ENCODE measurements at regions not wholly inside any gene's neighbourhood (a gene's known extent, or its start where the extent isn't known, plus 50 kb on each side); places are given as distances from the start of the nearest gene placed in this dataset.
A peak's percentile ranks its signal among the peaks of the same experiment; 100 is the strongest.
"Not testable (repeated sequence)": the region's sequence is repeated elsewhere in the genome, so short reads cannot be mapped to it uniquely, and the experiment has no call there.

DNA sequence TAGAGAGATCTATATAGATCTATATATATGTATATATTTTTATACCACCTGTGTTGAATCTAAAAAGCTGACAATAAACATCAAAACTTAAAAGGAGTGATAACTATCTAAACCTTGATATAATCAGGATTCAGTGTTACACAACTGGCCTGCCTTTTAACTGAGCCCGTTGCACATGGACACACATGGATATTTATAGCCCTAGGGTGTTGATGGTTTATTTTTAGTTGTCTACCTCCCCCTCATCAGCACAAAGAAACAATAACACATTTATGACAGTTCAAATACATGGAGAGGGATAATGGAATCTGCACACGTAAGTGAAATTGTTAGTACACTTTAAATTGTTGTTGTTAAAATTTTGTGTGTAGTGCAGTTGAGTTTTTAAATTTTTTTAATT lies 336.9 kb downstream of the ZNF248 start:
- Histone ChIP-seq H3K27me3 (no peaks in the 10 kb centered on the region), H3K36me3 (replicated peaks; ENCODE audit: insufficient read depth, low read depth) (no peaks in the 10 kb centered on the region), H3K27ac (no peak overlapping the region), H3K9me3 (ENCODE audit: low read depth) (no peaks in the 10 kb centered on the region), H3K9me2 (replicated peaks; ENCODE audit: insufficient read depth) (no peaks in the 10 kb centered on the region), H3K4me1 (ENCODE audit: insufficient read depth) (no peaks in the 10 kb centered on the region), H2AFZ (no peak overlapping the region), H3K79me2 (no peaks in the 10 kb centered on the region), H4K20me1 (ENCODE audit: insufficient read depth, poor library complexity, severe bottlenecking) (no peaks in the 10 kb centered on the region), H3K4me3 (no peak overlapping the region), H3K4me2 (no peak overlapping the region)
- DNase-seq (ENCODE audit: low spot score): no peak
- no peak for TF ChIP-seq EZH2 (IDR thresholded peaks at IDR 0.05; ENCODE audit: borderline replicate concordance)
- no peak for TF ChIP-seq EZH2phosphoT487 (IDR thresholded peaks at IDR 0.05; ENCODE audit: low read depth, severe bottlenecking, unreplicated experiment)
- TF ChIP-seq, protein P1, sequence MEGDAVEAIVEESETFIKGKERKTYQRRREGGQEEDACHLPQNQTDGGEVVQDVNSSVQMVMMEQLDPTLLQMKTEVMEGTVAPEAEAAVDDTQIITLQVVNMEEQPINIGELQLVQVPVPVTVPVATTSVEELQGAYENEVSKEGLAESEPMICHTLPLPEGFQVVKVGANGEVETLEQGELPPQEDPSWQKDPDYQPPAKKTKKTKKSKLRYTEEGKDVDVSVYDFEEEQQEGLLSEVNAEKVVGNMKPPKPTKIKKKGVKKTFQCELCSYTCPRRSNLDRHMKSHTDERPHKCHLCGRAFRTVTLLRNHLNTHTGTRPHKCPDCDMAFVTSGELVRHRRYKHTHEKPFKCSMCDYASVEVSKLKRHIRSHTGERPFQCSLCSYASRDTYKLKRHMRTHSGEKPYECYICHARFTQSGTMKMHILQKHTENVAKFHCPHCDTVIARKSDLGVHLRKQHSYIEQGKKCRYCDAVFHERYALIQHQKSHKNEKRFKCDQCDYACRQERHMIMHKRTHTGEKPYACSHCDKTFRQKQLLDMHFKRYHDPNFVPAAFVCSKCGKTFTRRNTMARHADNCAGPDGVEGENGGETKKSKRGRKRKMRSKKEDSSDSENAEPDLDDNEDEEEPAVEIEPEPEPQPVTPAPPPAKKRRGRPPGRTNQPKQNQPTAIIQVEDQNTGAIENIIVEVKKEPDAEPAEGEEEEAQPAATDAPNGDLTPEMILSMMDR (IDR thresholded peaks at IDR 0.05; ENCODE audit: poor library complexity): no peak
- 75% methylated on average over 2 of the region's 2 CpGs for WGBS (ENCODE audit: low lambda C conversion rate, missing lambda C conversion rate)

DNA sequence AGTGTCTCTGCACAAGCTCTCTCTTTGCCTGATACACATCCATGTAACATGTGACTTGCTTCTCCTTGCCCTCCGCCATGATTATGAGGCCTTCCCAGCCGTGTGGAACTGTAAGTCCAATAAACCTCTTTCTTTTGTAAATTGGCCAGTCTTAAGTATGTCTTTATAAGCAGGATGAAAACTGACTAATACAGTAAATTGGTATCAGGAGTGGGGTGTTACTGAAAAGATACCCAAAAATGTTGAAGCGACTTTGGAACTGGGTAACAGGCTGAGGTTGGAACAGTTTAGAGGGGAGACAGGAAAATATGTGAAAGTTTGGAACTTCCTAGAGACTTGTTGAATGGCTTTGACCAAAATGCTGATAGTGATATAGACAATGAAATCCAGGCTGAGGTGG lies 346.9 kb downstream of the ZNF248 start:
- H3K9me3 ChIP-seq (ENCODE audit: low read depth); H3K27me3 ChIP-seq; H3K79me2 ChIP-seq; H3K4me1 ChIP-seq (ENCODE audit: insufficient read depth); H4K20me1 ChIP-seq (ENCODE audit: insufficient read depth, poor library complexity, severe bottlenecking); H3K36me3 ChIP-seq (replicated peaks; ENCODE audit: insufficient read depth, low read depth); H3K9me2 ChIP-seq (replicated peaks; ENCODE audit: insufficient read depth); H3K27ac ChIP-seq; H3K4me3 ChIP-seq; H2AFZ ChIP-seq; H3K4me2 ChIP-seq; DNase-seq (ENCODE audit: low spot score): not testable (repeated sequence)
- WGBS (ENCODE audit: low lambda C conversion rate, missing lambda C conversion rate): 88% methylated on average over 3 of the region's 3 CpGs

DNA sequence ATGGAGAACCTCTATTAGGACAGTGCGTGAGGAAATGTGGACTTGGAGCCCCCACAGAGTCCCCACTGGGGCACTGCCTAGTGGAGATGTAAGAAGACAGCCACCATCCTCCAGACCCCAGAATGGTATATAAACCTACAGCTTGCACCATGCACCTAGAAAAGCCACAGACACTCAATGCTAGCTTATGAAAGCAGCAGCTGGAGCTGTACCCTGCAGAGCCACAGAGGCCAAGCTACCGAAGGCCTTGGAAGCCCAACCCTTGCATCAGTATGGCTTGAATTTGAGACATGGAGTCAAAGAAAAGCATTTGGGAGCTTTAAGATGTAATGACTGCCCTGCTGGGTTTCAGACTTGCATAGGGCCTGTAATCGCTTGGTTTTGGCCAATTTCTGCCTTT lies 361.3 kb downstream of the ZNF248 start:
- Histone ChIP-seq H3K36me3 (replicated peaks; ENCODE audit: insufficient read depth, low read depth) (no peaks in the 10 kb centered on the region), H3K4me1 (ENCODE audit: insufficient read depth) (no peaks in the 10 kb centered on the region), H3K79me2 (no peaks in the 10 kb centered on the region), H3K4me3 (no peak overlapping the region), H3K27ac (no peak overlapping the region), H3K9me3 (ENCODE audit: low read depth) (no peaks in the 10 kb centered on the region), H3K9me2 (replicated peaks; ENCODE audit: insufficient read depth) (no peaks in the 10 kb centered on the region), H4K20me1 (ENCODE audit: insufficient read depth, poor library complexity, severe bottlenecking) (no peaks in the 10 kb centered on the region), H3K4me2 (no peak overlapping the region), H3K27me3 (no peaks in the 10 kb centered on the region), H2AFZ (no peak overlapping the region)
- DNase-seq (ENCODE audit: low spot score): no peak
- no peak for TF ChIP-seq EZH2phosphoT487 (IDR thresholded peaks at IDR 0.05; ENCODE audit: low read depth, severe bottlenecking, unreplicated experiment)
- TF ChIP-seq EZH2 (IDR thresholded peaks at IDR 0.05; ENCODE audit: borderline replicate concordance): no peak
- TF ChIP-seq, protein P1 (IDR thresholded peaks at IDR 0.05; ENCODE audit: poor library complexity): no peak
- WGBS (ENCODE audit: low lambda C conversion rate, missing lambda C conversion rate): 82% methylated on average over 3 of the region's 3 CpGs

DNA sequence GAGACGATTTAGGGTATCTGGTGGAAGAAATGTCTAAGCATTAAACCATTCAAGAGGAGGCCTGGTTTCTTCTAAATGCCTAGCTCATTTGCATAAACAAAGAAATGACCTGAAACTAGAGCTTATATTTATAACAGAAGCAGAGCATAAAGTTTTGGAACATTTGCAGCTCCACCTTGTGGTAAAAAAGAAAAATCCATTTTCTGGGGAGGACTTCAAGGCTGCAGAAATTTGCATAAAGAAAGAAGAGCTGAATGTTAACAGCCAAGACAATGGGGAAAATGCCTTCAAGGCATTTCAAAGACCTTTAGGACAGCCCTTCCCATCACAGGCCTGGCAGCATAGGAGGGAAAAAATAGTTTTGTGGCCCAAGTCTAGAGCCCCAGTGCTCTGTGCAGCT lies 362.0 kb downstream of the ZNF248 start:
- WGBS (ENCODE audit: low lambda C conversion rate, missing lambda C conversion rate): 77% methylated on average over 1 of the region's 1 CpG
- no peaks in the 10 kb centered on the region for H3K9me2 ChIP-seq (replicated peaks; ENCODE audit: insufficient read depth)
- no peaks in the 10 kb centered on the region for H3K27me3 ChIP-seq
- H3K36me3 ChIP-seq (replicated peaks; ENCODE audit: insufficient read depth, low read depth): no peaks in the 10 kb centered on the region
- no peak overlapping the region for H2AFZ ChIP-seq
- H3K4me3 ChIP-seq: no peak overlapping the region
- no peaks in the 10 kb centered on the region for H3K4me1 ChIP-seq (ENCODE audit: insufficient read depth)
- H3K9me3 ChIP-seq (ENCODE audit: low read depth): no peaks in the 10 kb centered on the region
- TF ChIP-seq EZH2phosphoT487 (IDR thresholded peaks at IDR 0.05; ENCODE audit: low read depth, severe bottlenecking, unreplicated experiment): no peak
- TF ChIP-seq, protein P1 (IDR thresholded peaks at IDR 0.05; ENCODE audit: poor library complexity): peak; percentile 22
- no peak for TF ChIP-seq EZH2 (IDR thresholded peaks at IDR 0.05; ENCODE audit: borderline replicate concordance)
- DNase-seq (ENCODE audit: low spot score): no peak
- H4K20me1 ChIP-seq (ENCODE audit: insufficient read depth, poor library complexity, severe bottlenecking): no peaks in the 10 kb centered on the region
- no peaks in the 10 kb centered on the region for H3K79me2 ChIP-seq
- no peak overlapping the region for H3K4me2 ChIP-seq
- H3K27ac ChIP-seq: no peak overlapping the region

DNA sequence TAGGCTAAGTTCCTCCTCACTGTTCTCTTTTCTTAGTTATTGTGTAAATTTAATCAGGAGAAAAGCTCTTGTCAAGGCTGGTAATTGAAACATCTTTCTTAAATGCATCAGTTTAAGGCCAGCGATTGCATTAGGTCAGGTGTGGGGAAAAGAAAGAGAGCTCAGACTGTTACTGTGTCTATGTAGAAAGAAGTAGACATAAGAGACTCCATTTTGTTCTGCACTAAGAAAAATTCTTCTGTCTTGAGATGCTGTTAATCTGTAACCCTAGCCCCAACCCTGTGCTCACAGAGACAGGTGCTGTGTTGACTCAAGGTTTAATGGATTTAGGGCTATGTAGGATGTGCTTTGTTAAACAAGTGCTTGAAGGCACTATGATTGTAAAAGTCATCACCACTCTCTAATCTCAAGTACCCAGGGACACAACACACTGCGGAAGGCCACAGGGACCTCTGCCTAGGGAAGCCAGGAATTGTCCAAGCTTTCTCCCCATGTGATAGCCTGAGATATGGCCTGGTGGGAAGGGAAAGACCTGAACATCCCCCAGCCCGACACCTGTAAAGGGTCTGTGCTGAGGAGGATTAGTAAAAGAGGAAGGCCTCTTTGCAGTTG lies 364.1 kb downstream of the ZNF248 start:
- not testable (repeated sequence) for H3K79me2 ChIP-seq; H3K27me3 ChIP-seq; H3K9me3 ChIP-seq (ENCODE audit: low read depth); H3K4me3 ChIP-seq; H3K9me2 ChIP-seq (replicated peaks; ENCODE audit: insufficient read depth); H3K4me1 ChIP-seq (ENCODE audit: insufficient read depth); H3K27ac ChIP-seq; H3K36me3 ChIP-seq (replicated peaks; ENCODE audit: insufficient read depth, low read depth); H2AFZ ChIP-seq; DNase-seq (ENCODE audit: low spot score); H4K20me1 ChIP-seq (ENCODE audit: insufficient read depth, poor library complexity, severe bottlenecking); H3K4me2 ChIP-seq
- 63% methylated on average over 3 of the region's 3 CpGs for WGBS (ENCODE audit: low lambda C conversion rate, missing lambda C conversion rate)

All from hepatocyte (in vitro differentiated cells).